ENCODE measurements at regions not wholly inside any gene's neighbourhood (a gene's known extent, or its start where the extent isn't known, plus 50 kb on each side); places are given as distances from the start of the nearest gene placed in this dataset.

- TF ChIP-seq EZH2phosphoT487 (IDR thresholded peaks at IDR 0.05; ENCODE audit: low read depth), result no peak
- no peak for TF ChIP-seq CTCF (IDR thresholded peaks at IDR 0.05; ENCODE audit: low read depth, low read length)
These were observed 60.4 kb upstream of the POU1F1 start for GRCh38 chr3:87336761-87337160.

Data from OCI-LY3 (cell line).